HG03460 (cell line): ENCODE measurements at regions not wholly inside any gene's neighbourhood (a gene's known extent, or its start where the extent isn't known, plus 50 kb on each side); places are given as distances from the start of the nearest gene placed in this dataset.
"Not testable (repeated sequence)": the region's sequence is repeated elsewhere in the genome, so short reads cannot be mapped to it uniquely, and the experiment has no call there.

Experiments used
- ATAC-seq: cut with Tn5 transposase; IDR thresholded peaks from one replicate; pipeline ENCODE4 v1.9.1; 2021; ENCODE audit not compliant: unreplicated experiment

- no peak for ATAC-seq
Measured at GRCh38 chr7:46133751-46134150, 212.7 kb upstream of the IGFBP3 start.

GRCh38 chr7:46133072-46133471 lies 212.0 kb upstream of the IGFBP3 start:
- no peak for ATAC-seq

- no peak for ATAC-seq
Measured at GRCh38 chr7:46131916-46132795, 211.1 kb upstream of the IGFBP3 start.

- ATAC-seq: no peak
Measured at GRCh38 chr7:46129831-46130230, 208.8 kb upstream of the IGFBP3 start.

- no peak for ATAC-seq
Measured at GRCh38 chr7:46127814-46128213, 206.7 kb upstream of the IGFBP3 start.

GRCh38 chr7:46126675-46127300 lies 205.7 kb upstream of the IGFBP3 start:
- ATAC-seq: no peak

- ATAC-seq: no peak
Measured at GRCh38 chr7:46123756-46124343, 202.8 kb upstream of the IGFBP3 start.

GRCh38 chr7:46115410-46115809 lies 194.3 kb upstream of the IGFBP3 start:
- no peak for ATAC-seq

GRCh38 chr7:46109437-46109836 lies 188.4 kb upstream of the IGFBP3 start:
- ATAC-seq: no peak

- ATAC-seq: no peak
Measured at GRCh38 chr7:46108272-46108671, 187.2 kb upstream of the IGFBP3 start.

GRCh38 chr7:46107610-46108217 lies 186.6 kb upstream of the IGFBP3 start:
- ATAC-seq: no peak

GRCh38 chr7:46100521-46100920 lies 179.4 kb upstream of the IGFBP3 start:
- no peak for ATAC-seq

- no peak for ATAC-seq
Measured at GRCh38 chr7:46099076-46099475, 178.0 kb upstream of the IGFBP3 start.

GRCh38 chr7:46091071-46091470 lies 170.0 kb upstream of the IGFBP3 start:
- no peak for ATAC-seq

GRCh38 chr7:46089281-46089680 lies 168.2 kb upstream of the IGFBP3 start:
- no peak for ATAC-seq

GRCh38 chr7:46088486-46088885 lies 167.4 kb upstream of the IGFBP3 start:
- not testable (repeated sequence) for ATAC-seq

GRCh38 chr7:46080595-46081159 lies 159.6 kb upstream of the IGFBP3 start:
- ATAC-seq: no peak

GRCh38 chr7:46079421-46079820 lies 158.3 kb upstream of the IGFBP3 start:
- ATAC-seq: no peak

- no peak for ATAC-seq
Measured at GRCh38 chr7:46076527-46076926, 155.5 kb upstream of the IGFBP3 start.

- ATAC-seq: no peak
Measured at GRCh38 chr7:46072722-46073121, 151.7 kb upstream of the IGFBP3 start.

- no peak for ATAC-seq
Measured at GRCh38 chr7:46071601-46072000, 150.5 kb upstream of the IGFBP3 start.
